WTC11 (cell line): ENCODE measurements at regions not wholly inside any gene's neighbourhood (a gene's known extent, or its start where the extent isn't known, plus 50 kb on each side); places are given as distances from the start of the nearest gene placed in this dataset.

Experiments used
- ATAC-seq: fragments of 200-7000 bp; cut with Tn5 transposase; 2 replicates; pipeline ENCODE4 v1.10.0; 2021; ENCODE audit warnings: mild to moderate bottlenecking, moderate library complexity
- CTCF ChIA-PET: fragments of 300-600 bp; sonication (Branson Sonifier 250); formaldehyde crosslinking; loops from one replicate; lab custom pipeline; 2021; ENCODE audit warnings: antibody characterized with exemption; lab: Charles Lee
- POLR2A ChIA-PET: fragments of 350-600 bp; sonication (Branson Sonifier 250); formaldehyde crosslinking; loops from one replicate; lab custom pipeline; 2021; ENCODE audit warnings: antibody characterized with exemption; lab: Charles Lee
- DNase-seq: peaks from one replicate; pipeline ENCODE4 v3.0.0; 2021; ENCODE audit warnings: low spot score
- H3K27ac Mint-ChIP-seq: 2 replicates; pipeline ENCODE4 v1.8.0; 2021; ENCODE audit warnings: mixed read lengths
- H3K27me3 Mint-ChIP-seq: 2 replicates; pipeline ENCODE4 v1.8.0; 2021; ENCODE audit warnings: low read depth, mild to moderate bottlenecking, moderate library complexity, mixed read lengths
- H3K36me3 Mint-ChIP-seq: 2 replicates; pipeline ENCODE4 v1.8.0; 2021; ENCODE audit warnings: mixed read lengths
- H3K4me1 Mint-ChIP-seq: 2 replicates; pipeline ENCODE4 v1.8.0; 2022; ENCODE audit warnings: mixed read lengths
- H3K4me3 Mint-ChIP-seq: 2 replicates; pipeline ENCODE4 v1.8.0; 2021; ENCODE audit warnings: mild to moderate bottlenecking, moderate library complexity, mixed read lengths
- H3K9me3 Mint-ChIP-seq: 2 replicates; pipeline ENCODE4 v1.8.0; 2021; ENCODE audit warnings: mixed read lengths
- ATF1 ChIP-seq: sonication (generic); formaldehyde crosslinking; IDR thresholded peaks from 2 replicates; pipeline ENCODE4 v1.8.1; 2023; ENCODE audit warnings: mild to moderate bottlenecking, moderate library complexity, missing genetic modification reagents
- ELF4 ChIP-seq: sonication (generic); formaldehyde crosslinking; IDR thresholded peaks from 2 replicates; pipeline ENCODE4 v1.8.1; 2022; ENCODE audit warnings: low read depth, mild to moderate bottlenecking, moderate library complexity, missing genetic modification reagents
- IRF2 ChIP-seq: sonication (generic); formaldehyde crosslinking; IDR thresholded peaks from 2 replicates; pipeline ENCODE4 v1.8.0; 2022; ENCODE audit warnings: low read depth, missing genetic modification reagents, borderline replicate concordance
- MXD4 ChIP-seq: fragments of 250-450 bp; sonication (Bioruptor Pico); IDR thresholded peaks from 2 replicates; pipeline ENCODE4 v1.8.0; 2021; ENCODE audit warnings: mild to moderate bottlenecking, moderate library complexity, borderline replicate concordance
- NR3C1 ChIP-seq: sonication (generic); formaldehyde crosslinking; conservative IDR thresholded peaks from 2 replicates; pipeline ENCODE4 v1.8.1; 2023; ENCODE audit warnings: low read depth, mild to moderate bottlenecking, missing genetic modification reagents
- SMAD4 ChIP-seq: sonication (generic); formaldehyde crosslinking; IDR thresholded peaks from 2 replicates; pipeline ENCODE4 v1.8.0; 2022; ENCODE audit warnings: mild to moderate bottlenecking, missing genetic modification reagents
- SOX15 ChIP-seq: fragments of 250-450 bp; sonication (Bioruptor Pico); IDR thresholded peaks from 2 replicates; pipeline ENCODE4 v1.9.0; 2021; ENCODE audit warnings: mild to moderate bottlenecking
- ZNF138 ChIP-seq: sonication (generic); formaldehyde crosslinking; conservative IDR thresholded peaks from 2 replicates; pipeline ENCODE4 v1.8.1; 2022; ENCODE audit warnings: mild to moderate bottlenecking, moderate library complexity, missing genetic modification reagents
- ZNF232 ChIP-seq: sonication (generic); formaldehyde crosslinking; IDR thresholded peaks from 2 replicates; pipeline ENCODE4 v1.8.0; 2022; ENCODE audit warnings: mild to moderate bottlenecking, missing genetic modification reagents
- ZNF396 ChIP-seq: fragments of 250-450 bp; sonication (Bioruptor Pico); IDR thresholded peaks from 2 replicates; pipeline ENCODE4 v1.8.0; 2021; ENCODE audit warnings: mild to moderate bottlenecking, moderate library complexity, borderline replicate concordance
- TF ChIP-seq, protein P1 (sequence below): sonication (generic); formaldehyde crosslinking; IDR thresholded peaks from 2 replicates; pipeline ENCODE4 v1.8.1; 2022; ENCODE audit warnings: missing genetic modification reagents, borderline replicate concordance
- TF ChIP-seq, protein P2 (sequence below): sonication (generic); formaldehyde crosslinking; IDR thresholded peaks from 2 replicates; pipeline ENCODE4 v1.8.1; 2023; ENCODE audit warnings: mild to moderate bottlenecking, missing genetic modification reagents
- TF ChIP-seq, protein P3 (sequence below): fragments of 250-450 bp; sonication (Bioruptor Pico); conservative IDR thresholded peaks from 2 replicates; pipeline ENCODE4 v1.9.0; 2021; ENCODE audit warnings: mild to moderate bottlenecking
- TF ChIP-seq, protein P4 (sequence below): sonication (generic); formaldehyde crosslinking; IDR thresholded peaks from 2 replicates; pipeline ENCODE4 v1.8.1; 2023; ENCODE audit warnings: mild to moderate bottlenecking, missing genetic modification reagents
- TF ChIP-seq, protein P5 (sequence below): sonication (generic); formaldehyde crosslinking; IDR thresholded peaks from 2 replicates; pipeline ENCODE4 v1.8.1; 2022; ENCODE audit warnings: mild to moderate bottlenecking, missing genetic modification reagents, moderate library complexity, borderline replicate concordance
- TF ChIP-seq, protein P6 (sequence below): sonication (generic); formaldehyde crosslinking; IDR thresholded peaks from 2 replicates; pipeline ENCODE4 v1.8.0; 2023; ENCODE audit warnings: missing genetic modification reagents, mild to moderate bottlenecking, borderline replicate concordance
- TF ChIP-seq, protein P7 (sequence below): sonication (generic); formaldehyde crosslinking; IDR thresholded peaks from 2 replicates; pipeline ENCODE4 v1.8.1; 2022; ENCODE audit warnings: mild to moderate bottlenecking, moderate library complexity, missing genetic modification reagents

DNA sequence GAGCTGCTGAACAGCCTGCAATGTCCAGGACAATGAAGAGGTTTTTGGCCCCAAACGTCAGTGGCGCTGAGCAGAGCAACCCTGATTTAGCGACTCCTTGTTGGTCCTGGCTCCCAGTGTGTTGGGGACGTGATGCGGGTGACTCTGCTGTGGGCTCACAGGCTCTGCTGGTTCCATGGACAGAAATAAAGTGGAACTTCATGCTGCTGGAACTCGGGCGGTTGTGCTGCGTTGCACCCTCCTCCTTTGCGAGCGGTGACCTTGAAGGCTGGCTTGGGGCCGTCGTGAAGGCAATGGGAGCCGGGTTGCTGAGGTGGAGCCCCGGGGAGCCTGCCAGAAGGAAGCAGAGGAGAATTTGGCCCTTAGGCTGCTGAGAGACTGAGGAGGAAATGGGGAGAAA lies 122.6 kb upstream of the C1orf174 start (continued):
- TF ChIP-seq, protein P1, sequence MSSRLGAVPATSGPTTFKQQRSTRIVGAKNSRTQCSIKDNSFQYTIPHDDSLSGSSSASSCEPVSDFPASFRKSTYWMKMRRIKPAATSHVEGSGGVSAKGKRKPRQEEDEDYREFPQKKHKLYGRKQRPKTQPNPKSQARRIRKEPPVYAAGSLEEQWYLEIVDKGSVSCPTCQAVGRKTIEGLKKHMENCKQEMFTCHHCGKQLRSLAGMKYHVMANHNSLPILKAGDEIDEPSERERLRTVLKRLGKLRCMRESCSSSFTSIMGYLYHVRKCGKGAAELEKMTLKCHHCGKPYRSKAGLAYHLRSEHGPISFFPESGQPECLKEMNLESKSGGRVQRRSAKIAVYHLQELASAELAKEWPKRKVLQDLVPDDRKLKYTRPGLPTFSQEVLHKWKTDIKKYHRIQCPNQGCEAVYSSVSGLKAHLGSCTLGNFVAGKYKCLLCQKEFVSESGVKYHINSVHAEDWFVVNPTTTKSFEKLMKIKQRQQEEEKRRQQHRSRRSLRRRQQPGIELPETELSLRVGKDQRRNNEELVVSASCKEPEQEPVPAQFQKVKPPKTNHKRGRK, result no peak
- TF ChIP-seq ZNF138 (CRISPR knock-in tag), result no peak
- TF ChIP-seq SMAD4, result no peak
- no peak for TF ChIP-seq SOX15 (CRISPR knock-in tag)
- no peak for TF ChIP-seq ZNF232 (CRISPR knock-in tag)
- no peak for TF ChIP-seq ATF1 (CRISPR knock-in tag)
- TF ChIP-seq, protein P2, sequence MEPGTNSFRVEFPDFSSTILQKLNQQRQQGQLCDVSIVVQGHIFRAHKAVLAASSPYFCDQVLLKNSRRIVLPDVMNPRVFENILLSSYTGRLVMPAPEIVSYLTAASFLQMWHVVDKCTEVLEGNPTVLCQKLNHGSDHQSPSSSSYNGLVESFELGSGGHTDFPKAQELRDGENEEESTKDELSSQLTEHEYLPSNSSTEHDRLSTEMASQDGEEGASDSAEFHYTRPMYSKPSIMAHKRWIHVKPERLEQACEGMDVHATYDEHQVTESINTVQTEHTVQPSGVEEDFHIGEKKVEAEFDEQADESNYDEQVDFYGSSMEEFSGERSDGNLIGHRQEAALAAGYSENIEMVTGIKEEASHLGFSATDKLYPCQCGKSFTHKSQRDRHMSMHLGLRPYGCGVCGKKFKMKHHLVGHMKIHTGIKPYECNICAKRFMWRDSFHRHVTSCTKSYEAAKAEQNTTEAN (CRISPR knock-in tag), result no peak
- TF ChIP-seq, protein P3, sequence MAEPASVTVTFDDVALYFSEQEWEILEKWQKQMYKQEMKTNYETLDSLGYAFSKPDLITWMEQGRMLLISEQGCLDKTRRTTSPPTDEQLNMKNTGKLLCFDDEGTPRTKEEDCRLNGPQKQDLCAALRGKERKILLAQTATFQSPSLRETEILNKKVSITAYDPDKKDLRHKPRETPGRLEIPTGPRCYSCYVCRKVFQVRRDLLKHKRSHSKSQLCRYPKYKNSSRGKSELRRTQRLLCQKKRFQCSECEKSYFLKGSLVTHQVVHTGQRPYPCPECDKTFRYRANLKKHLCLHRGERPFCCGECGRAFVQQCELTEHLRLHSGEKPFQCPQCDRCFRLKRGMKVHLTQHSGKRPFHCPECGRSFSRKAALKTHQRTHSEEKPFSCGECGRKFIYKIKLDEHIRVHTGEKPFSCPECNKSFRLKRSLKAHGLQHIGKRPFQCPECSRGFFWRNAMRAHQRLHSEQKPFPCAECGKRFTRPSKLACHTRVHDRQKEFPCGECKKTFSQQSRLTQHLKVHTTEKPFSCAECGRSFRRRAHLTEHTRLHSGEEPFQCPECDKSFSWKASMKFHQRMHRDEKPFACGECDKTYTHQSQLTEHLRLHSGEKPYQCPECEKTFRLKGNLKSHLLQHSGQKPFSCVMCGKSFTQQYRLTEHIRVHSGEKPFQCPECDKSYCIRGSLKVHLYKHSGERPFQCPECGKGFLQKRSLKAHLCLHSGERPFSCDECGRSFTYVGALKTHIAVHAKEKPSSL (CRISPR knock-in tag), result no peak
- TF ChIP-seq, all 79 proteins: peak for 0

DNA sequence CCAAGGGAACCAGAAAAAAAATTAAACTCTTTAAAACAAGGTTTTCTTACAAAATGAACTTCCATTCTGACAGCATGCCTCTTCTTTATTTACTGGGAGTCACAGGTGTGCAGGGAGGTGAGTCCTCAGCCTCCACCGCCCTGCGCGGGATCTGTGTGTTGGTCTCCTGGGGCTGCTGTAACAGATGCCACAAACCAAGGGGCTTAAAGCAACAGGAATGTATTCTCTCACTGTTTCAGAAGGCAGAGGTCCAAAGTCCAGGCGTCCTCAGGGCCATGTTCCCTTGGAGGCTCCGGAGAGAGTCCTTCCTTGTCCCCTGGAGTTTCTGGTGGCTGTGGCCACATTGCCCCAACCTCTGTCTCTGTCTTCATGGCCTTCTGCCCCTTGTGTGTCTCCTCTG lies 123.6 kb upstream of the C1orf174 start:
- Mint-ChIP-seq H3K27me3 (peaks cover 16% of the 10 kb centered on the region), H3K4me3 (no peak overlapping the region), H3K36me3 (peaks cover 73% of the 10 kb centered on the region), H3K4me1 (no peaks in the 10 kb centered on the region), H3K9me3 (peaks cover 78% of the 10 kb centered on the region), H3K27ac (no peak overlapping the region)
- ChIA-PET CTCF (no interaction called here), POLR2A (no interaction called here)
- DNase-seq (no peak), ATAC-seq (no peak)
- TF ChIP-seq, protein P1, result no peak
- TF ChIP-seq MXD4 (CRISPR knock-in tag) (no peak), NR3C1 (CRISPR knock-in tag) (no peak), ZNF232 (CRISPR knock-in tag) (no peak), IRF2 (no peak), ELF4 (no peak), ZNF396 (no peak)
- TF ChIP-seq, protein P4, sequence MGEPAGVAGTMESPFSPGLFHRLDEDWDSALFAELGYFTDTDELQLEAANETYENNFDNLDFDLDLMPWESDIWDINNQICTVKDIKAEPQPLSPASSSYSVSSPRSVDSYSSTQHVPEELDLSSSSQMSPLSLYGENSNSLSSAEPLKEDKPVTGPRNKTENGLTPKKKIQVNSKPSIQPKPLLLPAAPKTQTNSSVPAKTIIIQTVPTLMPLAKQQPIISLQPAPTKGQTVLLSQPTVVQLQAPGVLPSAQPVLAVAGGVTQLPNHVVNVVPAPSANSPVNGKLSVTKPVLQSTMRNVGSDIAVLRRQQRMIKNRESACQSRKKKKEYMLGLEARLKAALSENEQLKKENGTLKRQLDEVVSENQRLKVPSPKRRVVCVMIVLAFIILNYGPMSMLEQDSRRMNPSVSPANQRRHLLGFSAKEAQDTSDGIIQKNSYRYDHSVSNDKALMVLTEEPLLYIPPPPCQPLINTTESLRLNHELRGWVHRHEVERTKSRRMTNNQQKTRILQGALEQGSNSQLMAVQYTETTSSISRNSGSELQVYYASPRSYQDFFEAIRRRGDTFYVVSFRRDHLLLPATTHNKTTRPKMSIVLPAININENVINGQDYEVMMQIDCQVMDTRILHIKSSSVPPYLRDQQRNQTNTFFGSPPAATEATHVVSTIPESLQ (CRISPR knock-in tag), result no peak
- TF ChIP-seq, protein P5, sequence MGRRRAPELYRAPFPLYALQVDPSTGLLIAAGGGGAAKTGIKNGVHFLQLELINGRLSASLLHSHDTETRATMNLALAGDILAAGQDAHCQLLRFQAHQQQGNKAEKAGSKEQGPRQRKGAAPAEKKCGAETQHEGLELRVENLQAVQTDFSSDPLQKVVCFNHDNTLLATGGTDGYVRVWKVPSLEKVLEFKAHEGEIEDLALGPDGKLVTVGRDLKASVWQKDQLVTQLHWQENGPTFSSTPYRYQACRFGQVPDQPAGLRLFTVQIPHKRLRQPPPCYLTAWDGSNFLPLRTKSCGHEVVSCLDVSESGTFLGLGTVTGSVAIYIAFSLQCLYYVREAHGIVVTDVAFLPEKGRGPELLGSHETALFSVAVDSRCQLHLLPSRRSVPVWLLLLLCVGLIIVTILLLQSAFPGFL (CRISPR knock-in tag), result no peak
- TF ChIP-seq, protein P6, sequence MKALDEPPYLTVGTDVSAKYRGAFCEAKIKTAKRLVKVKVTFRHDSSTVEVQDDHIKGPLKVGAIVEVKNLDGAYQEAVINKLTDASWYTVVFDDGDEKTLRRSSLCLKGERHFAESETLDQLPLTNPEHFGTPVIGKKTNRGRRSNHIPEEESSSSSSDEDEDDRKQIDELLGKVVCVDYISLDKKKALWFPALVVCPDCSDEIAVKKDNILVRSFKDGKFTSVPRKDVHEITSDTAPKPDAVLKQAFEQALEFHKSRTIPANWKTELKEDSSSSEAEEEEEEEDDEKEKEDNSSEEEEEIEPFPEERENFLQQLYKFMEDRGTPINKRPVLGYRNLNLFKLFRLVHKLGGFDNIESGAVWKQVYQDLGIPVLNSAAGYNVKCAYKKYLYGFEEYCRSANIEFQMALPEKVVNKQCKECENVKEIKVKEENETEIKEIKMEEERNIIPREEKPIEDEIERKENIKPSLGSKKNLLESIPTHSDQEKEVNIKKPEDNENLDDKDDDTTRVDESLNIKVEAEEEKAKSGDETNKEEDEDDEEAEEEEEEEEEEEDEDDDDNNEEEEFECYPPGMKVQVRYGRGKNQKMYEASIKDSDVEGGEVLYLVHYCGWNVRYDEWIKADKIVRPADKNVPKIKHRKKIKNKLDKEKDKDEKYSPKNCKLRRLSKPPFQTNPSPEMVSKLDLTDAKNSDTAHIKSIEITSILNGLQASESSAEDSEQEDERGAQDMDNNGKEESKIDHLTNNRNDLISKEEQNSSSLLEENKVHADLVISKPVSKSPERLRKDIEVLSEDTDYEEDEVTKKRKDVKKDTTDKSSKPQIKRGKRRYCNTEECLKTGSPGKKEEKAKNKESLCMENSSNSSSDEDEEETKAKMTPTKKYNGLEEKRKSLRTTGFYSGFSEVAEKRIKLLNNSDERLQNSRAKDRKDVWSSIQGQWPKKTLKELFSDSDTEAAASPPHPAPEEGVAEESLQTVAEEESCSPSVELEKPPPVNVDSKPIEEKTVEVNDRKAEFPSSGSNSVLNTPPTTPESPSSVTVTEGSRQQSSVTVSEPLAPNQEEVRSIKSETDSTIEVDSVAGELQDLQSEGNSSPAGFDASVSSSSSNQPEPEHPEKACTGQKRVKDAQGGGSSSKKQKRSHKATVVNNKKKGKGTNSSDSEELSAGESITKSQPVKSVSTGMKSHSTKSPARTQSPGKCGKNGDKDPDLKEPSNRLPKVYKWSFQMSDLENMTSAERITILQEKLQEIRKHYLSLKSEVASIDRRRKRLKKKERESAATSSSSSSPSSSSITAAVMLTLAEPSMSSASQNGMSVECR (CRISPR knock-in tag), result no peak
- TF ChIP-seq, protein P7, sequence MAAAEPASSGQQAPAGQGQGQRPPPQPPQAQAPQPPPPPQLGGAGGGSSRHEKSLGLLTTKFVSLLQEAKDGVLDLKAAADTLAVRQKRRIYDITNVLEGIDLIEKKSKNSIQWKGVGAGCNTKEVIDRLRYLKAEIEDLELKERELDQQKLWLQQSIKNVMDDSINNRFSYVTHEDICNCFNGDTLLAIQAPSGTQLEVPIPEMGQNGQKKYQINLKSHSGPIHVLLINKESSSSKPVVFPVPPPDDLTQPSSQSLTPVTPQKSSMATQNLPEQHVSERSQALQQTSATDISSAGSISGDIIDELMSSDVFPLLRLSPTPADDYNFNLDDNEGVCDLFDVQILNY (CRISPR knock-in tag), result no peak
- TF ChIP-seq, protein P3 (CRISPR knock-in tag), result no peak
